ENCODE measurements at regions not wholly inside any gene's neighbourhood (a gene's known extent, or its start where the extent isn't known, plus 50 kb on each side); places are given as distances from the start of the nearest gene placed in this dataset.

GRCh38 chr6:165077876-165078275 lies 231.5 kb downstream of the C6orf118 start:
- no peak for DNase-seq

DNA sequence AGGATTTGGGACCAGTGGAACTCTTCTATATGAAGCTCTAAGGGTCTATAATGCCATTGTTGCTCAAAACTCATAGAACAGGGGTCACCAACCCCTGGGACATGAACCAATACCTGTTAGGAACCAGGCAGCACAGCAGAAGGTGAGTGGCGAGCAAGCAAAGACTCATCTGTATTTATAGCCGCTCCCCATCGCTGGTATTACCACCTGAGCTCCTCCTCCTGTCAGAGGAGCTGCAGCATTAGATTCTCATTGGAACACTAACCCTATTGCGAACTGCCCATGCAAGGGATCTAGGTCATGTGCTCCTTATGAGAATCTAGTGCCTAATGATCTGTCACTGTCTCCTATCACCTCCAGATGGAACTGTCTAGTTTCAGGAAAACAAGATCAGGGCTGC lies 237.5 kb downstream of the C6orf118 start:
- no peak for DNase-seq

DNA sequence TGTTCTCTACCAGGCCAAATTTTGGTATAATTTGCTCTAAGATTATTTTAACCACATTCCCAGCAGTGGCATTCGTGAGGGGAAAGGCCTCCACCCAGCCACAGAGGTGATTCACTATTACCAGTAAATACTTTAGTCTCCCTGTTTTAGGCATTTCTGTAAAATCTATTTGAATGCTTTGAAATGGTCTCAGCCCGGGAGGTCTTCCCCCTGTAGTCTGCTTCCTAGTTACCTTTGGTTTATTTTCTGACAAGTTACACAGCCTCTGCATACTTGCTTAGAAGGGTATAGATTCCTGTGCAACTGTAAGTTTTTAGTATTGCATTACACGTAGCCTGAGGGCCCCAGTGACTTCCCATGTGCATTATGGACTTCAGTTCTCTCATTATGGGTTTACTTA lies 248.7 kb downstream of the C6orf118 start:
- DNase-seq: no peak

DNA sequence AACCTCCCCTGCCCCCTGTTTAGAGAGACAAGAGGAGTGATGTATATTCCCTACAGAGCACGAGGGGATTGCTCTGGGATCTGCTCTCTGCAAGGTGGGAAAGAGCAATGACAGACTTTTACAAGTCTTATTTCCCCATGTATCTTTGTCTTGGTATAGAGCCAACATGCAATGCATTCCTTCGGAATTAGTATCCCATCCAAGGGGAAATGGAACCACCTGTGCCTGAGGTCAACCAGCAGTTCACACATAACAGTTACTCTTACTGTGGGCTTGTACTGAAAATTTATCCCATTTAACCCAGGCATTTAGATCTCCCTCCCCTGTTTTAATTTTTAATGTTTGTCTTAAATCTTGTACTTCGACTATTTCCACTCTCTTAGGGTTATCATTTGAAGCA lies 250.4 kb downstream of the C6orf118 start:
- no peak for DNase-seq

GRCh38 chr6:165056292-165056691 lies 253.1 kb downstream of the C6orf118 start:
- no peak for DNase-seq

DNA sequence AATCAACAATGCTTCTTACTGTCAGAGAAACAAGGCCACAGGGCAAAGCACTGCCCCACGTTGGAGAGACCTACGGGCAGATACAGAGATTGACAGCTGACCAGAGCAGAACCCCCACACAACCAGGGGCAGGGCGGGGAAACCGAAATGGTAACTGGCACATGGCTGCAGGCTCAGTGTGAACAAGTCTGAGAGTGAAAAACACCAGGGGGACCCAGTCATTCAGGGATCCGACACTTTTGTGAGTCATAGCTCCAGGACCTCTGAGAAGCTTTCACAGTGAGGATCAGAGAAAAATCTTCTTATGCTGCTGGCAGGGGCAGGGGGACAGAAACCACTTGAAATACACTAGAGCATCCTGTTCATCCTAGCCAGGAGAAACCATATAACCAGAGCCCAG lies 254.2 kb downstream of the C6orf118 start:
- no peak for DNase-seq

DNA sequence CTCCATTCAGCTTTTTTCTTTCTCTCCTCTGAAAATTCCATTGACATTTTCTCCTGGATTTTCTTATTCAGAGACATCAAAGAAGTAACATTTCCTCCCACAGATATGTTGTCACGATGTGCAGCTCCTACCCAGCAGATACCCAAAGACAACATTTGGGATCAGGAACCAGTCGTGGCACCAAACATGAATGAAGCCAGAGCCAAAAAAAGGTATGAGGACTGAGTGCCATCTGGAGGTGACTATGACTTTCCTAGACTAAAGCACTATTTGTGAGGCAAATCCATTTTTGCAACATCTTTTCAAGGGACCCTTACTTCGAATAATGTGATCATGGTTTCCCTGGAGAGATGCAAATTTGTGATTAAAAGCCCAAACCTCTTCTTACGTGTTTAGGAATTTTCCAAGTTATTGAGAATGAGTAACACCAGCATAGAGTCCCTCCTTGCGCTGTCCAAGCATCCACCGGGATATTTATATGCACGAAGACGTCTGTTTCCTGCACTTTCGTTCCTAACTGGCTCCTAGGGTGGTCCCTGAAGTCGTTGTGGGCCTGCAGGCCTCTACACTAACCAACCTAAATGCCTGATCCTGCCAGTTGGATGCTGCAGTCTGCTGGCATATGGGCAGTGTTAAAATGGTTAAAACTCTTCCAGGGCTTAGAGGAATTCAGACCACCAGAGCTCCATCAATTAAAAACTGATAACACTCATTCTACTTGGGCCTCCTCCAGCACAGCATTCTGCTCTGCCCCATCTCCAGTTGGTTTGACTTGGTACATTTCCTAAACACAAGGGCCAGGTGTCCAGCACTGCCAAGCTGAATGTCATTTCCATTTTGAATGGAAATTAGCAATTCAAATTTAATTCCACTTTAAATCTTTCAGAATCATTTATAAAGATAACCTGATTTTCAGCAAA lies 256.6 kb downstream of the C6orf118 start:
- DNase-seq: no peak

DNA sequence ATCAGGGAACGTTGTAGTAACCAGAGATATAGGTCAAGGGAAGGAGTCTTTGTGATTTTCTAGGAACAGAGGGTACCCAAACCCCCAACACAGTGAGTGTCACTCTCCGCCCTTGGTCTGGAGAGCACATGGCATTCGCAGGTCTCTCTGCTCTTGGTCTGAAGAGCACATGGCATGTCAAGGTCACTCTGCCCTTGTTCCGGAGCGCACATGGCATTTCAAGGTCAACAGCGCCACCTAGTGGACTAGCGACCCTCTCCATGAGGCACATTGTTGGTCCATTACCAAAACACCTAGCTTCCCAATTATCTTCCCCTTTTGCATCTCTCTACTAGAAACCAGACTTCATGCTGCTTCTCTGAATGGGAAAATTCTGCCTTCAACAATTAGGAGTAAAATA lies 260.0 kb downstream of the C6orf118 start:
- DNase-seq: no peak

DNA sequence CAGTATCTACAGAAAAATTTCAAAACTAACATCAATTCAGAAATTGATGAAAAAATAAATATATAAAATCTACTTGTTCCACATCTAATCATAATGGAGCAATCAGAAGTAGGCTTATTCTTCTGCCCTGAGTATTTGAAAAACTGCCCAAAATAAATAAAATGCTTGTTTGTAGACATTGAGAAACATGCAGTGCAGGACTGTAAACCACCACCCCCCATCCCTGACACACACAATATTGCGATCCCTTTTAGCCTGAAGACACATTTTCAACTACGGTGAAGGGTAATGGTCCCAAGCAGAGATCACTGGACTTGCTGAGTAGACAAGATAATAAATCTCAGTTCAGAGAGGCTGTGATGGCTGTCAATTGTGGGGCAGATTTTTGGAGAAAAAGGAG lies 261.5 kb downstream of the C6orf118 start:
- DNase-seq: no peak

DNA sequence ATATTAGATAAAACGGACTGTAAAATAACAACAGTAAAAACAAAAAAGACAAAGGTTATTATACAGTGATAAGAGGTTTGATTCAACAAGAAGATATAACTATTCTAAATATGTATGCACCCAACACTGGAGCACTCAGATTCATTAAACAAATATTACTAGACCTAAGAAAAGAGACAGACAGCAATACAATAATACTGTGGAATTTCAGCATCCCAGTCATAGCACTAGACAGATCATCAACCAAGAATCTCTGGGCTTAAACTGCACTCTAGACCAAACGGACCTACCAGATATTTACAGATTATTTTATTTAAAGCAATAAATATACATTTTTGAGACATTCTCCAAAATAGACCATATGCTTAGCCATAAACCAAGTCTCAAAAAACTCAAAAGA lies 263.8 kb downstream of the C6orf118 start:
- no peak for DNase-seq

DNA sequence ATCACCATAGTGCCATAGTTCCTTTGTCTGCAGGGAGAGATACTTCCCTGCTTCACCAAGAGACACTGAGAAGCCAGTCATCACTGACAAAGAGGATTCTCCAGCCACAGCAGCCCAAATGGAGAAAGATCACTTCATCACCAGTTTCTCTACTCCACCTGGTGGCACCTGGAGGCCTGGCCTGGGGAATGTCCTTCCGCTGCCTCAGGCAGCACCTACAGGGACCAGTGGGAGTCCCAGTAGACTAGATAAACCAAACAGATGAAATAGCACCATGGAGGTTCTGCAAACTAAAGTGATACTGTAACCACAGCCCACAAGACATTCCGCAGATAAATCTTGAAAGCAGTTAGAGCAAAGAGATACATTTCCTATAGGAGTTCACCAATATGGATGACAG lies 266.5 kb downstream of the C6orf118 start:
- DNase-seq: no peak

GRCh38 chr6:165040440-165040839 lies 269.0 kb downstream of the C6orf118 start:
- no peak for DNase-seq

- DNase-seq: no peak
Measured at GRCh38 chr6:165034271-165034741, 275.1 kb downstream of the C6orf118 start.

DNA sequence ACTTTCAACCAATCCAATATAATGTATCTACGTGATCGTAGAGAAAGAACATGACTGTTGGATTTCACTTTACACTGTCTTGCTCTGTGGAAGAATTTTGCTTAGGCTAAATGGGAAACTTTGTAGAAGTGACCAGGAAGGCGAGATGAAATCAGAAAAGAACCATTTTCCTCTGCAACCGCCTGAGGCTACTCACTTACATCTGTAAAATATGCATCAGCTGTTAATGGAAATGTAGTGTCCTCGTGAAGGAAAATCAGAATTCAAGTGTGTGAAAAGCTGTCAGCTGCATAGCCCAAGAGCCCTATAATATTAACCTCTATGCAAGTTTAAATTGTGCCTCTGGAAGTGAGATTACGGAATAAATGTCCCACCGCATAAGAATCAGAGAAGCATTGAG lies 277.9 kb downstream of the C6orf118 start:
- no peak for DNase-seq

DNA sequence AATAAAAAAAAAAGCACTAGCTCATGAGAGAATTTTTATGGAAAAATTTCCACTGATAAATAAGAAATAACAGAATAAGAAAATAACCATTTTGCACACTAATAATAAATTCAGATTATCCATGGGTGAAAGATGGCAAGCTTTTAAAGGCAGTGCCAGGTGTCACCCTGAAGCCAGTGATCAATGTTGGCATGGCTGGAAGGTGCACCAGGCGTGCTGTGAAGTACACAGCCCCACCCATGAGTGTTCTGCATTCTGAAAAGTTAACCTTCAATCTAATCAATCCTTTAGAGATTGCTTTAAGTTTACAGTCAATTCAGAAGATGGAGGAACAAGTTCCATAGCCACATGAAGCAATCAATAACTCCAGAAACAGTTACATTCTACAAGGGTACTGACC lies 284.4 kb downstream of the C6orf118 start:
- DNase-seq: no peak

- DNase-seq: no peak
Measured at GRCh38 chr6:165019681-165020080, 289.7 kb downstream of the C6orf118 start.

GRCh38 chr6:165015676-165016075 lies 293.7 kb downstream of the C6orf118 start:
- DNase-seq: no peak

DNA sequence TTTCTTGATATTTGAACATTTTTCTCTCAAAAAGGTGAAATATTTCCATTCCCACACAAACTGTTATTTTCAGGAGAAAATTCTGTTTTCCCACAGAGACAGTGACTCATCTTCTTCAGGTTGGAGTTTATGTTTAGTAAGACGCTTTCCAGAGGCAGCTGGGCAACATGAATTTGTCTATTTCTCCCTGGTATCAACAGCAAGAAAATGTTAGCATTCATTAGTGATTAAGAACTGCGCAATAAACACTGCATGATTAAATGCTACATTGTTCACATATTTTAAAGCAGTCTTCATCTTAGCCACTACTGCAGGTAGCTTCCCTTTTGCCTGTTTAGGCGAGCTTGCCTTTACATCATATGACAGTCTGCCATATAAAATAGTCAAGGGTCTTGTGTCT lies 295.7 kb downstream of the C6orf118 start:
- no peak for DNase-seq

DNA sequence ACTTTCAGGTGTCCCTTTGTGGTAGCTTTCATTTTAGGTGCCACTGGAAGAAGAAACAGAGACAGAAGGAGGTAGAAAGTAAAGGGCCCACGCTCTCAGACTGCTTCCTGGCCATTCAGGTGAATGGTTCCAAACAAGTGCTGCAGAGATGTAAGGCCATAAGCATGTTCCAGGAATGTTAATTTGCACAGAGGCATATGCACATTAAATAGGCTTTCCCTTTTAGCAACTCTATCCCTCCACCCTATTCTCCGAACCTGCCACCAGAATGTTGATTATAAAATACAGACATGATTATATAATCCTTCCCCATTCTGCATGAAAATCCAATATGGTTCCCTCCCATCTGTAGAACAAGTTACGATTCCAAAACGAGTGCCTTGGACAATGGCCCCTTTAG lies 297.2 kb downstream of the C6orf118 start:
- no peak for DNase-seq

DNA sequence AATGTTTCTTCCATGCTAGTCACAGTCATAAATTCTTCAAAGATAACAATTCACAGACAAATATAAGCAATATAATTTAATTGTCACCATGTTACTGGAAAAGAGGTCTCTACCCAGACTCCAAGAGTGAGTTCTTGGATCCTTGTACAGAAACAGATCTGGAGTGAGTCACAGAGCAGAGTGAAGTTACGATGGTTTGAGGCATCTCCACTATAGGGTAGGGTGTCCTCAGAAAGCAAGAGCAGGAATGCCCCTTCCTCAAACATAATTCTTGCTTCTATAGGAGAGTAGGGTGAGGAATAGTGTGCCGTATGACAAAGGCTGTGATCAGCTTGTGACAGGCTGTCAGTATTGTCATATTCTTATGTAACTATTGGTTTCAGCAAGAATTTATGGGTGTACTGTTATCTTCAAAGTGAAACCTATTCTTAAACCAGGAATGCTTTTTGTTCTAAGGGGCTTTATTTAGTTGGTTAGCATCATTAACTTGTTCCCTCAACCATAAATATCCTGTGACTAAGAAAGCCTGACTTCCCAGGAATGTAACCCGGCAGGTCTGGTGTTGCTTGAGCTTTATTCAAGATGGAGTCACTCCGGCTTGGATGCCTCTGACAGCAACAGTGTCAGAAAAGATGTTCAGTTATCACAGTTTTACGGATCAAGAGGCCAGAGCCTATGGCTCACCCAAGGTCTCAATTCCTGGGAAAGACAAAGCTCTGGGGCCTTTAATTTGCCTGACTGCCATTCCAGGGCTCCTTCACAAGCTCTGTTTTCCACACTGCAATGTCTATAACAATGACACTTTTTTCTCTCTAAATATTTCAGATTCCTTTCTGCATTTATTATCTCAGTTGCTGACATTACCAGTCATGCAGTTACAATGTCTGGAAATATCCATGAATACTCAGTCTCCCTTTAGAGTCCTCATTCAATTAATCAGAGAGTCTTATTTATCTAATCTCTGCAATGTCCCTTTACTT lies 298.6 kb downstream of the C6orf118 start:
- no peak for DNase-seq

DNA sequence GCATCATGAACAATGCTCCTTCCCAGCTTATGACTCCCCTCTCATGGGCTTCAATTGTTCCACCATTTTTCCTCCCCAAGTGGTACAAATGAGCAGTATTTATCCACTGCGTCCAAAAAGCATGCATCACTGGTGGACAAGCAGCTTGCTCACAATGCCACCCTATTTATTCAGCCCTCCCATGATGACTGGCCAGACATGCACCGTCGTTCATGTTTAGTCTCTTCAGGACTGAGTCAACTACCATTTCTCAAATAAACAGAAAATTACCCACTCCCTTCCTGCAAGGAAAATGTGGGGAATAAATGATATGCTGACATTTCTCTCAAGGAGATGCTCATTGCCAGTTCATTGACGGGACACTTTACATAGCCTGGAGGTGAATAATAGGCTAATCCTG lies 300.4 kb downstream of the C6orf118 start:
- no peak for DNase-seq

DNA sequence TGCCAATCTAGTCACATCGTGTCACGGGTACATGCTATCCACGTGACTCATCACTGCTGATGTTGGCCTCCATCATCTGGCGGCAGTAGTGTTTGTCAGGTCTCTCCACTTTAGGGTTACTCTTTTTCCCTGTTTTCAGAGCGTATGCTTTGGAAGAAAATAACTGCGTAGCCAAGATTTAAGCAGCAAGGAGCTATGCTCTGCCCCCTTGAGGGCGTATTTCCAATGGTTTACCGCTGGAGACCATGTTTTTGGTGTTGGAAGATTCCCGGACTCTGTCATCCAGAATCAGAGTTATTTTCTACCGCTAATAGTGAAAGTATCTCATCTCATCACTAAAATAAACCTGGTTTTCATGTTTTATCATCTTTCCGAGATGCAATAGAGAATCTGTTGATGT lies 306.5 kb downstream of the C6orf118 start:
- no peak for DNase-seq

DNA sequence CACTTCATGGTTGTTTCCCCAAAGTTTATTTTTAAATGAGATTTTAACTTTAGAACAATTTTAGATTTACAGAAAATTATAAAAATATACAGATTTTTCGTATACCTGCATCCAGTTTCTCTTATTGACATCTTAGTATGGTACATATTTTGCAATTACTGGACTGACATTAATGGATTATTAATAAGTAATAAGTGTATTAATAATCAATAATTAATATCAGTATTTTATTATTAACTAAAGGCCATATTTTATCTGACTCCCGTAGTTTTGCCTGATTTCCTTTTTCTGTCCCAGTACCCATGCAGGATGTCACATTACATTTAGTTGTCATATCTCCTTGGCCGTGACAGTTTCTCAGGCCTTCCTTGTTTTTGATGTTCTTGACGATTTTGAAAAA lies 307.0 kb downstream of the C6orf118 start:
- no peak for DNase-seq
